Thymus (tissue), 11 donors: ENCODE measurements at regions not wholly inside any gene's neighbourhood (a gene's known extent, or its start where the extent isn't known, plus 50 kb on each side); places are given as distances from the start of the nearest gene placed in this dataset.

ENCODE experiments used
- DNase-seq, 9 donors: peaks; one replicate each; pipeline ENCODE4 v3.0.0-alpha.2; 2013; ENCODE audit warnings: low spot score in 9 of 9, low read depth in 6 of 9, missing footprints in 1 of 9
- H3K27ac ChIP-seq, 2 donors: one replicate each; pipeline ENCODE4 v1.5.1; 2013; ENCODE audit warnings: control low read depth in 1 of 2, low read depth in 1 of 2, low read length in 1 of 2, mild to moderate bottlenecking in 1 of 2, moderate library complexity in 1 of 2
- H3K27me3 ChIP-seq, 2 donors: one replicate each; pipeline ENCODE4 v1.5.1; 2013; ENCODE audit warnings: low read length in 1 of 2; ENCODE audit not compliant: control insufficient read depth in 2 of 2, insufficient read depth in 1 of 2
- H3K36me3 ChIP-seq, 2 donors: one replicate each; pipeline ENCODE4 v1.5.1; 2013; ENCODE audit warnings: low read length in 1 of 2, mild to moderate bottlenecking in 1 of 2, moderate library complexity in 1 of 2; ENCODE audit not compliant: control insufficient read depth in 2 of 2, insufficient read depth in 2 of 2
- H3K4me1 ChIP-seq, 2 donors: one replicate each; pipeline ENCODE4 v1.5.1; 2013; ENCODE audit warnings: low read length in 2 of 2; ENCODE audit not compliant: control insufficient read depth in 2 of 2, insufficient read depth in 2 of 2
- H3K4me3 ChIP-seq, 2 donors: one replicate each; pipeline ENCODE4 v1.5.1; 2013; ENCODE audit warnings: low read length in 2 of 2, control low read depth in 1 of 2, mild to moderate bottlenecking in 1 of 2
- H3K9me3 ChIP-seq, 2 donors: one replicate each; pipeline ENCODE4 v1.5.1; 2013; ENCODE audit warnings: low read length in 1 of 2, mild to moderate bottlenecking in 1 of 2; ENCODE audit not compliant: control insufficient read depth in 2 of 2, insufficient read depth in 1 of 2
- WGBS: extraction: QIAGEN DNeasy Blood & Tissue Kit; methylation state at CpG from one replicate; pipeline ENCODE4 v1.1.7; 2013; 5-methylcytosine and 5-hydroxymethylcytosine counted together
- donor health status: healthy.

GRCh38 chr1:170881268-170882265 lies 53.8 kb upstream of the MROH9 start:
- DNase-seq: no peak
- WGBS: 43% methylated on average over 5 of the region's 5 CpGs
- H3K4me3 ChIP-seq: no peak overlapping the region

More at GRCh38 chr1:170881268-170882265, 53.8 kb upstream of the MROH9 start:
- no peak overlapping the region for H3K27ac ChIP-seq
- H3K36me3 ChIP-seq: no peaks in the 10 kb centered on the region
- H3K27me3 ChIP-seq: no peaks in the 10 kb centered on the region
- H3K9me3 ChIP-seq: no peaks in the 10 kb centered on the region
- no peaks in the 10 kb centered on the region for H3K4me1 ChIP-seq
